ENCODE measurements at regions not wholly inside any gene's neighbourhood (a gene's known extent, or its start where the extent isn't known, plus 50 kb on each side); places are given as distances from the start of the nearest gene placed in this dataset.

- Mint-ChIP-seq H3K27ac (ENCODE audit: unreplicated experiment) (peak overlapping the region; percentile 76), H3K4me1 (peaks cover 29% of the 10 kb centered on the region), H3K4me3 (no peak overlapping the region), H3K36me3 (ENCODE audit: low read depth) (peaks cover 10% of the 10 kb centered on the region), H3K27me3 (ENCODE audit: low read depth) (no peaks in the 10 kb centered on the region), H3K9me3 (peaks cover 5% of the 10 kb centered on the region)
- no peak for DNase-seq (ENCODE audit: low read depth, low spot score)
- no peak for TF ChIP-seq CTCF (conservative IDR thresholded peaks at IDR 0.05)
These were observed 150.4 kb downstream of the IRS1 start for GRCh38 chr2:226649201-226649600.

GRCh38 chr2:226647621-226648518, 151.8 kb downstream of the IRS1 start:
- H3K36me3 Mint-ChIP-seq (ENCODE audit: low read depth): peaks cover 10% of the 10 kb centered on the region
- H3K4me1 Mint-ChIP-seq: peaks cover 42% of the 10 kb centered on the region
- H3K9me3 Mint-ChIP-seq: peaks cover 5% of the 10 kb centered on the region
- no peak overlapping the region for H3K27ac Mint-ChIP-seq (ENCODE audit: unreplicated experiment)
- no peak for TF ChIP-seq CTCF (conservative IDR thresholded peaks at IDR 0.05)
- no peak for DNase-seq (ENCODE audit: low read depth, low spot score)
- H3K27me3 Mint-ChIP-seq (ENCODE audit: low read depth): no peaks in the 10 kb centered on the region
- H3K4me3 Mint-ChIP-seq: no peak overlapping the region

GRCh38 chr2:226644399-226644865, 155.2 kb downstream of the IRS1 start:
- Mint-ChIP-seq H3K27me3 (ENCODE audit: low read depth) (no peaks in the 10 kb centered on the region), H3K4me3 (no peak overlapping the region), H3K9me3 (peaks cover 11% of the 10 kb centered on the region), H3K27ac (ENCODE audit: unreplicated experiment) (no peak overlapping the region), H3K4me1 (peaks cover 34% of the 10 kb centered on the region), H3K36me3 (ENCODE audit: low read depth) (peaks cover 14% of the 10 kb centered on the region)
- DNase-seq (ENCODE audit: low read depth, low spot score): no peak
- no peak for TF ChIP-seq CTCF (conservative IDR thresholded peaks at IDR 0.05)

GRCh38 chr2:226643946-226644282, 155.7 kb downstream of the IRS1 start:
- H3K27ac Mint-ChIP-seq (ENCODE audit: unreplicated experiment): peak overlapping the region; percentile 95
- no peaks in the 10 kb centered on the region for H3K27me3 Mint-ChIP-seq (ENCODE audit: low read depth)
- peak overlapping the region; percentile 56 for H3K4me3 Mint-ChIP-seq
- DNase-seq (ENCODE audit: low read depth, low spot score): no peak
- H3K4me1 Mint-ChIP-seq: peaks cover 29% of the 10 kb centered on the region
- peaks cover 10% of the 10 kb centered on the region for H3K9me3 Mint-ChIP-seq
- no peak for TF ChIP-seq CTCF (conservative IDR thresholded peaks at IDR 0.05)
- H3K36me3 Mint-ChIP-seq (ENCODE audit: low read depth): peaks cover 11% of the 10 kb centered on the region

- TF ChIP-seq CTCF (conservative IDR thresholded peaks at IDR 0.05): no peak
- peak overlapping the region; percentile 95 for H3K27ac Mint-ChIP-seq (ENCODE audit: unreplicated experiment)
- no peaks in the 10 kb centered on the region for H3K27me3 Mint-ChIP-seq (ENCODE audit: low read depth)
- peaks cover 10% of the 10 kb centered on the region for H3K9me3 Mint-ChIP-seq
- H3K4me3 Mint-ChIP-seq: peak overlapping the region; percentile 56
- no peak for DNase-seq (ENCODE audit: low read depth, low spot score)
- H3K36me3 Mint-ChIP-seq (ENCODE audit: low read depth): peaks cover 10% of the 10 kb centered on the region
- H3K4me1 Mint-ChIP-seq: peaks cover 28% of the 10 kb centered on the region
These were observed 156.3 kb downstream of the IRS1 start for GRCh38 chr2:226643030-226643945.
